PC-3 (cell line): ENCODE measurements at regions not wholly inside any gene's neighbourhood (a gene's known extent, or its start where the extent isn't known, plus 50 kb on each side); places are given as distances from the start of the nearest gene placed in this dataset.

Experiments used
- ATAC-seq: fragments of 200-7000 bp; cut with Tn5 transposase; 2 replicates; pipeline ENCODE4 v1.9.1; 2020; ENCODE audit warnings: mild to moderate bottlenecking, moderate library complexity
- BruUV-seq: library from RNA; stranded (reverse); fragments of 400-500 nt; replicated peaks from 2 replicates; lab custom pipeline; 2021; lab: Mats Ljungman, UMichigan
- CTCF ChIA-PET: fragments of 300-600 bp; sonication (Branson Sonifier 250); formaldehyde crosslinking; loops from one replicate; lab custom pipeline; 2022; ENCODE audit warnings: antibody characterized with exemption; lab: Charles Lee
- POLR2A ChIA-PET: fragments of 300-600 bp; sonication (Branson Sonifier 250); formaldehyde crosslinking; loops from one replicate; lab custom pipeline; 2022; ENCODE audit warnings: antibody characterized with exemption; ENCODE audit not compliant: unreplicated experiment; lab: Charles Lee
- DNase-seq: peaks from one replicate; pipeline ENCODE4 v3.0.0-alpha.2; 2015
- H2AFZ ChIP-seq: fragments of 300-600 bp; sonication (generic); 2 replicates; pipeline ENCODE4 v1.6.0; 2016; ENCODE audit warnings: antibody characterized with exemption, low read length
- H3F3A ChIP-seq: fragments of 300-600 bp; sonication (generic); one replicate; pipeline ENCODE4 v1.6.0; 2017; ENCODE audit warnings: antibody characterized with exemption, low read length, control low read depth, mild to moderate bottlenecking; ENCODE audit not compliant: unreplicated experiment
- H3K27ac ChIP-seq: fragments of 300-600 bp; sonication (generic); 2 replicates; pipeline ENCODE4 v1.5.1; 2016; ENCODE audit warnings: mild to moderate bottlenecking, low read length
- H3K27me3 ChIP-seq: fragments of 300-600 bp; sonication (generic); 2 replicates; pipeline ENCODE4 v1.6.1; 2016; ENCODE audit warnings: low read length, mixed read lengths
- H3K36me3 ChIP-seq: fragments of 300-600 bp; sonication (generic); 2 replicates; pipeline ENCODE4 v1.6.1; 2016; ENCODE audit warnings: low read depth, mixed run types, low read length, mixed read lengths
- H3K4me1 ChIP-seq: fragments of 300-600 bp; sonication (generic); 2 replicates; pipeline ENCODE4 v1.5.1; 2016; ENCODE audit warnings: low read length; ENCODE audit not compliant: insufficient read depth
- H3K4me2 ChIP-seq: fragments of 300-600 bp; sonication (generic); 2 replicates; pipeline ENCODE4 v1.6.0; 2016; ENCODE audit warnings: low read length
- H3K4me3 ChIP-seq: fragments of 300-600 bp; sonication (generic); 2 replicates; pipeline ENCODE4 v1.5.1; 2016; ENCODE audit warnings: mild to moderate bottlenecking, low read length, mixed read lengths
- H3K79me2 ChIP-seq: fragments of 300-600 bp; sonication (generic); 2 replicates; pipeline ENCODE4 v1.6.1; 2017; ENCODE audit warnings: low read length, mixed read lengths
- H3K9ac ChIP-seq: fragments of 300-600 bp; sonication (generic); 2 replicates; pipeline ENCODE4 v1.6.0; 2016; ENCODE audit warnings: mild to moderate bottlenecking, low read length
- H3K9me2 ChIP-seq: fragments of 300-600 bp; sonication (generic); replicated peaks from 2 replicates; pipeline ENCODE4 v1.6.1; 2016; ENCODE audit warnings: mixed run types, low read length, mixed read lengths
- H3K9me3 ChIP-seq: fragments of 300-600 bp; sonication (generic); 2 replicates; pipeline ENCODE4 v1.6.1; 2016; ENCODE audit warnings: low read length, mixed read lengths
- H4K20me1 ChIP-seq: fragments of 300-600 bp; sonication (generic); 2 replicates; pipeline ENCODE4 v1.6.1; 2016; ENCODE audit warnings: low read length, mixed read lengths
- EZH2 ChIP-seq: fragments of 300-600 bp; sonication (generic); IDR thresholded peaks from one replicate; pipeline ENCODE4 v1.6.1; 2017; ENCODE audit warnings: antibody characterized with exemption, mild to moderate bottlenecking, low read length; ENCODE audit not compliant: unreplicated experiment
- EZH2phosphoT487 ChIP-seq: fragments of 300-600 bp; sonication (generic); IDR thresholded peaks from 2 replicates; pipeline ENCODE4 v1.6.1; 2018; ENCODE audit warnings: mild to moderate bottlenecking, antibody characterized with exemption, low read length, borderline replicate concordance
- intact Hi-C: fragments of 100-400 bp; cut with micrococcal nuclease; formaldehyde crosslinking; loops from 2 replicates; pipeline ENCODE4 v1.9.0; 2023
- TF ChIP-seq, protein P1 (sequence below): fragments of 300-600 bp; sonication (generic); conservative IDR thresholded peaks from 2 replicates; pipeline ENCODE4 v1.5.1; 2017; ENCODE audit warnings: antibody characterized with exemption, low read depth, mild to moderate bottlenecking, low read length

DNA sequence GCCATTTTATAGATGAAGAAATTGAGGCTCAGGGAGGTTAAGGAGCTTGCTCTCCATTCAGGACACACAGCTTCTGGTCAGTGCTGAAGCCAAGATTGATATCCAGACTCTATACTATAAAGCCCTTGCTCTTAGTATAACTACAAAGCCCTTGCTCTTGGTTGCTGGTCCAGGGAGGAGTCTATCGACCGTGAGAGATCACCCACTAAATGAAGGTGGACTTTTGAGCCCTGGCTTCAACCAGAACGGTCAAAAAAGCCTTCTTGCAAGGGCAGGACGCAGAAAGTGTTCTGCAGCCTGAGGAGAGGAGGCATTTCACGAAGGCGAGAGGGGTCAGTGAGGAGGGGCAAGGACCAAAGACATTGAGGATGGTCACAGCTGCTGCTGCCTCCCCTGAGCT, 176.3 kb downstream of the CYP26A1 start:
- BruUV-seq: no TSS peak
- H3K4me2 ChIP-seq: no peak overlapping the region
- intact Hi-C loops: no loop called here
- CTCF ChIA-PET: no interaction called here
- no peak for DNase-seq
- H3K27me3 ChIP-seq: no peaks in the 10 kb centered on the region
- no peak overlapping the region for H3K27ac ChIP-seq
- H3K4me1 ChIP-seq: no peaks in the 10 kb centered on the region
- H2AFZ ChIP-seq: no peak overlapping the region
- POLR2A ChIA-PET: no interaction called here
- H4K20me1 ChIP-seq: no peaks in the 10 kb centered on the region
- H3K36me3 ChIP-seq: no peaks in the 10 kb centered on the region
- H3K9me2 ChIP-seq: 0 out of 2 replicates have a peak, but pooled peaks cover 3% of the 10 kb centered on the region
- TF ChIP-seq, protein P1, sequence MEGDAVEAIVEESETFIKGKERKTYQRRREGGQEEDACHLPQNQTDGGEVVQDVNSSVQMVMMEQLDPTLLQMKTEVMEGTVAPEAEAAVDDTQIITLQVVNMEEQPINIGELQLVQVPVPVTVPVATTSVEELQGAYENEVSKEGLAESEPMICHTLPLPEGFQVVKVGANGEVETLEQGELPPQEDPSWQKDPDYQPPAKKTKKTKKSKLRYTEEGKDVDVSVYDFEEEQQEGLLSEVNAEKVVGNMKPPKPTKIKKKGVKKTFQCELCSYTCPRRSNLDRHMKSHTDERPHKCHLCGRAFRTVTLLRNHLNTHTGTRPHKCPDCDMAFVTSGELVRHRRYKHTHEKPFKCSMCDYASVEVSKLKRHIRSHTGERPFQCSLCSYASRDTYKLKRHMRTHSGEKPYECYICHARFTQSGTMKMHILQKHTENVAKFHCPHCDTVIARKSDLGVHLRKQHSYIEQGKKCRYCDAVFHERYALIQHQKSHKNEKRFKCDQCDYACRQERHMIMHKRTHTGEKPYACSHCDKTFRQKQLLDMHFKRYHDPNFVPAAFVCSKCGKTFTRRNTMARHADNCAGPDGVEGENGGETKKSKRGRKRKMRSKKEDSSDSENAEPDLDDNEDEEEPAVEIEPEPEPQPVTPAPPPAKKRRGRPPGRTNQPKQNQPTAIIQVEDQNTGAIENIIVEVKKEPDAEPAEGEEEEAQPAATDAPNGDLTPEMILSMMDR: no peak
- TF ChIP-seq EZH2 (no peak), EZH2phosphoT487 (no peak)
- ATAC-seq: no peak
- no peaks in the 10 kb centered on the region for H3F3A ChIP-seq
- no peaks in the 10 kb centered on the region for H3K79me2 ChIP-seq
- H3K9me3 ChIP-seq: no peaks in the 10 kb centered on the region
- no peak overlapping the region for H3K4me3 ChIP-seq
- H3K9ac ChIP-seq: no peak overlapping the region

DNA sequence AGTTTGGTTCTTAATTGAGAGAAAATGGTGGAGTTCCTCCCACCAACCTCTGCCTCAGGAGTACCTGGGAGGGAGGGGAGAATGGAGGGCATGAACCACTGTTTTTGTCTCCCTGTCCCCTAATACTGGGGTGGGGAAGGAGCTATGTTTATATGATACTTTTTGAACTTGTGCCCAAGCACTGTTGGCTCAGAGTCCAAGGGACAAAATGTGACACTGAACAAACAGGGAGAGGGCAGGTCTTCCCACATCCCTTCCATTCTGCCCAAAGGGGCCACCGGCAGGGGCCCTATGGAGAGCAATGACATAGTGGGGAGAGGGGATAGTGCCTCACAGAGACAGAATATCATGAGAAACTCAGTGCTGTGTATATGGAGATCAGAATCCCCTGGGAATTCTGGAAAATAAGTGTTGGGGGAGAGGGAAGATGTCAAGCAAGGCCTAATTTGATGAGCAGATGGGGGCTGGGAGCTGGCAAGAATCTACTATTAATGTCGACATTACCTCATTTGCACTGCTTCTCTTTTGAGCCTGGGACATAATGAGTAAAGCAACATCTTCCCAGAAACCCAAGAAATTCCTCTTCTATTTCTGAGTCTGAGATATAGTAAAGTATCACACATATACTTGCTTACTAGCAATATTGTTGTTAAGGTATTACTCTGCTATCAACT, 180.6 kb downstream of the CYP26A1 start:
- Histone ChIP-seq H3K27ac (no peak overlapping the region), H3K9ac (no peak overlapping the region), H3K79me2 (no peaks in the 10 kb centered on the region), H3K9me3 (no peaks in the 10 kb centered on the region), H3K4me3 (no peak overlapping the region), H3K36me3 (no peaks in the 10 kb centered on the region), H3K9me2 (no peaks in the 10 kb centered on the region), H3K4me1 (no peaks in the 10 kb centered on the region), H4K20me1 (no peaks in the 10 kb centered on the region), H3K27me3 (no peaks in the 10 kb centered on the region), H3K4me2 (no peak overlapping the region), H3F3A (no peaks in the 10 kb centered on the region), H2AFZ (no peak overlapping the region)
- intact Hi-C loops: no loop called here
- DNase-seq (no peak), ATAC-seq (no peak)
- BruUV-seq: no TSS peak
- CTCF ChIA-PET: no interaction called here
- POLR2A ChIA-PET: no interaction called here
- TF ChIP-seq, protein P1: no peak
- no peak for TF ChIP-seq EZH2phosphoT487
- TF ChIP-seq EZH2: no peak

DNA sequence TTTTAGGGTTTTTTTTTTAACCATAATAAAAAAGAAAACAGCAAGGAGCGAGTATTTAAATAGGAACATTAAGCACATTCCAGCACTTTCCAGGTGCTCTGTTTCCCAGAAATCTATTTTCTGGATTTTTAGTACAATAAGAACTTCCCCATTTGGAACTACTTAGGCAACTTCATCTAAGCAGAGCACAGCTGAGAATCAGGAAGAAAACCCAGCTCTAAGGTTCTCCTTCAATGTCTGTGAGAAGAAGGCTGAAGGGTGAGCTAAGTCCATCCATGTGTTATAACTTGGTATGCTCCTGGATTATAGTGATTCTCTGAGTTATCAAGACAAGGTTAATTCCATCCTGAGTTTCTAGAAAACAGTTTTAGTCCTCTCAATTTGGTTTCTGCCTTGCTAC, 181.9 kb downstream of the CYP26A1 start:
- Histone ChIP-seq H3K4me1 (no peaks in the 10 kb centered on the region), H3K27ac (no peak overlapping the region), H3K9ac (no peak overlapping the region), H3K36me3 (no peaks in the 10 kb centered on the region), H3K9me3 (no peaks in the 10 kb centered on the region), H3K4me3 (no peak overlapping the region), H3K79me2 (no peaks in the 10 kb centered on the region), H3K9me2 (no peaks in the 10 kb centered on the region), H4K20me1 (no peaks in the 10 kb centered on the region), H3K4me2 (no peak overlapping the region), H3F3A (no peaks in the 10 kb centered on the region), H3K27me3 (no peaks in the 10 kb centered on the region), H2AFZ (no peak overlapping the region)
- no peak for TF ChIP-seq EZH2
- TF ChIP-seq, protein P1: no peak
- no peak for TF ChIP-seq EZH2phosphoT487
- CTCF ChIA-PET: no interaction called here
- no TSS peak for BruUV-seq
- DNase-seq: no peak
- POLR2A ChIA-PET: no interaction called here
- ATAC-seq: no peak
- intact Hi-C loops: no loop called here
